UCSD-AML1 (cell line): ENCODE measurements at regions not wholly inside any gene's neighbourhood (a gene's known extent, or its start where the extent isn't known, plus 50 kb on each side); places are given as distances from the start of the nearest gene placed in this dataset.

Experiments used
- DNase-seq: peaks from one replicate; lab custom pipeline; 2025; ENCODE audit not compliant: unreplicated experiment; lab: John Stamatoyannopoulos, UW

DNA sequence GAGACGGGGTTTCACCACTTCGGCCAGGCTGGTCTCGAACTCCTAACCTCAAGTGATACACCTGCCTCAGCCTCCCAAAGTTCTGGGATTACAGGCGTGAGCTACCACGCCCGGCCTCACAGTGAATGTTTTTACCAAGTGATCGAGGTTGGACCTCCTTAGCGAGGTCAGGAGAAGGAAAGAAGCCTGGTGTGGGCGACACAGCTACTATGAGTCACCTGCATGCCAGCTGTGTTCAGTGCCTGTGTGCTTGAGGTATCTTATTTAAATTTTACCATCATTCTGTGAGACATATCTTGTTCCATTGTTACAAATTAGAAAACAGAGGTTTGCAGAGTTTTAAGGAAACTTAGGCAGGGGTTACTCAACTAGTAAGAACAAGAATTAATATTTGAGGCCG, 174.8 kb upstream of the DYNLRB2 start:
- DNase-seq = no peak

DNA sequence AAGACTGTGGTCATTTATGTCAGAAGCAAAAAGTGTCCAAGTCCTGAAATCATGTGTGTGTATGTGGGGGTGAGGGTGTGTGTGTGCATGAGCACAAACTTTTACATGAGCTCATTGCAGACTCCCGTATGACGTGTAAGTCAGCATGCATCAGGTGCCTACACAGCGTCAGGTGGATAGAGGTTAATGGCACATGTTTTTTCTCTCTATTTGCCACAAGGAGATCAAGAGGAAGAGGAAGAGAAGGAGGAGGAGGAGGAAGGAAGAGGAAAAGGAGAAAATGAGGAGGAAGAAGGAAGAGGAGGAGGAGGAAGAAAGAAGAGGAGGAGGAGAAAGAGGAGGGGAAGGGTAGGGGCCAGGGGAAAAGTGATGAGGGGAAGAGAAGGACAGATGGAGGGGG, 178.0 kb upstream of the DYNLRB2 start:
- DNase-seq = no peak

DNA sequence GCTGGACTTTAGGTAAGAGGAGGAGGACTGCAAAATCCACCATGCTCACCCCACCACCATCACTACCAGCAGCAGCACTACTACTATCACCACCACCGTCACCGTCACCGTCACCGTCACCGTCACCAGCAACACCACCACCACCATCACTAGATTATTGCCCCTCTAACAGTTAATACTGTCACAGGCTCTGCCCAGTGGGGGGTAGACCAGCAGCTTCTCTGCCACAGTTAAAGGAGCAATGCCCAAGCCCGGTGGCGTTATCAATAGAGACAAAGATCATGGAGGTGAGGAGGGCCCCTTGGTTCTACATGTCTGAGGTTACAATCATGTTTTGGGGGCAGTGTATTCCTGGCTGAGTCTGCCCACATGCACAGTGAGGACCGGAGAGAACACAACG, 184.4 kb upstream of the DYNLRB2 start:
- DNase-seq = no peak

DNA sequence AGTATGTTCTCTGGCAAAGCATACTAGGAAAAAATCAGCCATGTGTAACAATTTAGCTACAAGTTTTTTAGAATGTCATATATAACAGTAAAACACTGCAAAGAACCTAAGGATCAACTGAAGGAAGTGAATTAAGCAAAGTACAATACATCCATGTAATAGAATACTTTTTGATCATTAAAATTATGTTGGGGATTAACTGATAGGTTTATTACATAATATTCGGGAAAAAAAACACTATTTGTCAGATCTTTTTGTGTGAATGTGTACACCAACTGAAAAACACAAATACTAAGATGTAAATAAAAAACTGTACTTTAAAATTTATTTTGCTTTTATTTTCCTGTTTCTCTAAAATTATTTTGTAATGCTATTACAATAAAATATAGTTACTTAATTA, 185.5 kb upstream of the DYNLRB2 start:
- DNase-seq = no peak

DNA sequence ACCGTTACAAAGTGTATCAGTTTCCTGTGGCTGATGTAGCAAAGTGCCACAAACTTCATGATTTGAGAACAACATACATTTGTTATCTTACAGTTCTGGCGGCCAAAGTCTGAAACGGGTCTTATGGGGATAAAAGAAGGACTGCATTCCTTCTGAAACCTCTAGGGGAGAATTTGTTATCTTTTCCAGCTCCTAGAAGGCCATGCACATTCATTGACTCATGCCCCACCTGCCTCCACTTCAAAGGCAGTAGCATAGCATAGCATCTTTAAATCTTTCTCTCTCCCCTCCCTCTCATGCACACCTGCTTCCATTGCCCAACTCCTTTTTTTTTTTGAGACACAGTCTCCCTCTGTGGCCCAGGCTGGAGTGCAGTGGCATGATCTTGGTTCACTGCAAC, 190.7 kb upstream of the DYNLRB2 start:
- DNase-seq = no peak

DNA sequence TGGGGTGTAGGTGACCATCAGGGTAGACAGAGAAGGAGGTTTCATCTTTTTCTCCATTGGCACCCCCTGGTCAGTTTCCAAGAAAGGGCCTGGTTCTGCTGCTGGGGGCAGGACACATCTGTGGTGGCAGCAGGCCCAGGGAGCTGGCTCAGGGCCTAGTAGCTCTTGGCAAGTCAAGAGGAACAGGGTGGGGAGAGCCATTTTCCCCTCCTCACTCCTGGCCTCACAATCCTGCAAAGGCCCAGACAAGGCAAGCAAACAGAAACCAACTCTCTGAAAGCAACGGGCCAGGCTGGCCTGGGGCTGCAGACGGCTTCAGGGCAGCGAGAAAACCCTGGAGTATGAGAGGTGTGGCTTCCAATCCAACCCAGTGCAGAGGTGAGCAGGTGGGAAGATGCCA, 192.9 kb upstream of the DYNLRB2 start:
- DNase-seq = no peak

DNA sequence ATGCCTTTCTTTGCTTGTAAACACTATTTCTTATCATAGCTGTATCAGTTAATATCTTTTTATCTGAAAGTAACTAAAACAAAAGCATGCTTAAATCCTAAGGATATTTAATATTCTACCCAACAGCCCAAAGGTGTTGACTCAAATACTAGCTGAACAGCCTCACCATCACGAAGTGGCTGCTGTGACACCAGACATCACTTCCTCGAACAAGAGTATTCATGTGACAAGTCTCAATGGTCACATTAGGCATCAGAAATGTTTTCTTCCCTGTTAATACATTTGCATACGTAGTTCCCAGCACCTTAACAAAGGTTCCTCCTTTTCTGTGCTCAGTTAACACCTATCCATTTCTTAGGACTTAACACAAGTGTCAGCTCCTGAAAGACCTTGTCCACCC, 193.8 kb upstream of the DYNLRB2 start:
- DNase-seq = no peak

DNA sequence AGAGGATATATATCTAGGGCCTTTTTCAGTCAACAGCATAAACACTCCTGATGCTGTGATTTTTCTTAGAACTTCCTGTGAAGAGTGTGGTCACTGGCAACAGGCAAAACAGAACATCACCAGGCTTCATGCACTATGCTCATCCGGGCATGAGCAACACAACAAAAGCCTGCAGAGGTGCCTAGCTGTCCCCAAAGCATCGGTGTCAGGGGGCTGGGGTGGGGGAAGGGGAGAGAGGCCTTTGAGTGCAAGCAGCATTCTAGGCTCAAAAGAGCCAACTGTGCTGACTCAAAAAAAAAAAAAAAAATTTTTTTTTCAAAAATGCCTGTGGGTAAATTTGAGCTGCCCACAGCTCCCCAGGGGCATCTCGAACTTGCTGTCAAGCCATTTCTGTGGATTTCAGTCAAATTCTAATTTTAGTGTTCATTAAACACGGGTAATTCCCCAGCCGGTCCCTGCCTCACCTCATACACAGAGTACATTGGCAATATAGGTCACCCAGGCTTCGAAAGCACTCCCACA, 194.6 kb upstream of the DYNLRB2 start:
- DNase-seq = no peak

DNA sequence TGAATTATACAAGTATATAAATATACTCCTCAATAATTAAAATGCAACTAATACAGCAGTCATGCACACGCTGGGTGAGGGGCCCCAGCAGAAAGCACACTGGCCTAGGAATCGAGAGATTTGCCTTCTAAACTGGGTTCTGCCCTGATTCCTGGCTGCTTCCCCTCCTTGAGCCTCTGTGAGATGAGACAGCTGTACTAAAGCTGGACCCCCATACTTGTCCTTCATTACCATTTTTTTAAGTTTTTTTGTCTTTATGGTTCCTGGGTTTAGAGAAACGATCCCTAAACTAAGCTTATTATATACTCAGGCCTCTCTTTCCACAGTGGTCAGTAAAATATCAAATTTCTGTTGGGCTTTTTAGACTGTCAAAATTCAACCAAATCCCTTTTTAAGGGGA, 195.1 kb upstream of the DYNLRB2 start:
- DNase-seq = no peak

DNA sequence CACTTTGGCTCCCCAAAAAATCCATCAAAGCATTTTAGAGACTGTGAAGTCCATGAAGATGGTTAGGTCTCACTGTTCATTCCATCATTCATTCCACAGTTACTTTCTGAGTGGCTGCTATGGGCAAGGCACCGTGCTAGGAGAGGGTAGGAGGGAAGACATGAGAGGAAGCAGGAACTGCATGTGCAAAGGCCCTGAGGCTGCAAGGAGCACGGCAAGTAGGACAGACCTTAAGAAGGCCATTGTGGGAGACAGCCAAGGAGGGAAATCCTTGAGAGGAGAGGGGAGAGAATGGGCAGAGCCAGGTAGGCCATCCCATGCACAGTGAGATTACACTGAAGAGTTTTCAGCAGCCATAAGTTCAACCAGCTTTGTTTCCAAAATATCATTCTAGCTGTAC, 196.2 kb upstream of the DYNLRB2 start:
- no peak for DNase-seq

DNA sequence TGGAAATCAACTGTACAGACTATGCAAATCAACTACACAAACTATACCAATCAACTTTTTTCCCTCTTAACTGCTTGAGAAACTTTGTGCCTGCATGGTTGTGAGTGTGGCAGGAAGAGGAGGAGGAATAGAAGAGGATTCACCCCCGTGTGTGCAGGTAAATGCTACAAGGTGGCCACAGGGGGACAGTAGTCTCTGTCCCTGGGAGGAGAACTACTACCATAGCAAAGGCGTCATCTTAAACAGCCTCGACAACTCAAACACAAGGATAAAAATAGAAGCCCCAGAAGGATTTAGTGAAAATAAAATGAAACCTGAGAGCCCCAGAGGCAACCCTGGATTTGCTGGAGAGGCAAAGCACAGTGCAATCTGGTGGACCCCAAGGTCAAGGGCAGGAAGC, 199.5 kb upstream of the DYNLRB2 start:
- DNase-seq = no peak

DNA sequence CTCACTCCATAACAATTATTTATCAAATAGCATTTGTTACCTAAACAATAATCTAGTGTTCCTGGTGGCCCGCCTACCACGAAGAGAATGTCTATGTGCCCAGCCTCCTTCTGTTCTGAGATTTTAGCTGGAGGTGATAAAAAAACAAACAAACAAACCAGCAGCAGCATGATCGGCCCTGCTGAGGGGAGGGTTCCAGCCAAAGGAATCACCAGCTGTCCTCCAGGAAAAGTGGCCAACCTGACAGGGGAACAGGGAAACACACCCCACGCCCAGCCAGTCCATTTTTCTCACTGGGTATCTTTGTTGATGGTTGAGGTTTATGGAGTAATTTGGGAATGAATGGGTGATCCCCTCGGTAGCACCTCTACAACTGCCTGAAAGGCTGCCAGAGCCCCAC, 203.0 kb upstream of the DYNLRB2 start:
- no peak for DNase-seq

DNA sequence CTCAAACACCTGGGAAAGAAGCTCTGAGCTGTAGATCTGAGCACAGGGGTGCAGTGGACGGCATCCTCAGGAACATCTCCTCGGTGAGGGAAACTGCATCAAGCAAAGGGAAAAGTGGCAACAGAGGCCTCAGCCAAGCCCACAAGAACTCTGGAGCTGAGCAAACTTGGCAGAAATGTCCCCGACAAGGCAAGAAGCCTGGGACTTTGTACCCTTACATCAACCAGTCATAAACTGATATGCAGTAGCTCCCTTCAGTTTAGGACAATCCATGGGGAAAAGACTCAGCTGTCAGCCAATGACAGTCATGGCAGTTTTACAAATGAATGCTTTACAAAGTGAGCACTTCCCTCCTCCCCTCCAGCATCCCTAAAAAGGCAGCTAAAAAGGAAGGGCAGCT, 210.0 kb upstream of the DYNLRB2 start:
- no peak for DNase-seq

DNA sequence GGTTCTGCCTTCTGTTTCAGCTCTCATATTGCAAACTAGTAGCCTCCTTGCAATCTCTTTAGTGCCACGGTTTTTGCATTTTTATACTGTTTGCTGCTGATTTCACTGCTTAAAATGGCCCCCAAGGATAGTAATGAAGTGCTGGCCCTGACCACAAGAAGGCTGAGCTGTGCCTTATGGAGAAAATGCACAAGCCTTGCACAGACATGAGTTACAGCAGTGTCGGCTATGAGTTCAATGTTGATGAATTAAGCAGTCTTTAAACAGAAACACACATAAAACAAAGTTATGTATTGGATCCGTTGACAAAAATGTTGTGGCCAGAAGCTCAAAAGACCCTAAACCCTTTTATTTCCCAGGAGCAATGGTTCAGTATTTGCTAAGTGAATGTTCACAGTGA, 210.6 kb upstream of the DYNLRB2 start:
- no peak for DNase-seq

DNA sequence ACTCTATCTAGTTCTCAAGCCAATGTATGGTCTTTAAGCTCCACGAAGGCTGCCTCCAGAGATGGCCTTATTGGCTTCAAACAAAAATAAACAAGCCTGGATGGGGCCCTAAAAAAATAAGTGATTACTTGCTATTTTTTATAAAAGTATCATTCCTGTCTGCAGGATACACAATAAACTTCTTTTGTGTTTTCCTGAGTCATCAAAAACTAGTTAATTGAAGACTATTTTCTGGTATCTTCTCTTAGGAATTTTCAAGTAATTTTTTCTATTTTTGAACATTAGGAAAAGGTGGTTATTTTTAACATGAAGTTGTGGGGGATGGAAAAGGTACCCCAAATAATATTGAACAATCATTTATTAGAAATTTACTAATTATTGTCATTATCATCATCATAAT, 213.1 kb upstream of the DYNLRB2 start:
- no peak for DNase-seq

DNA sequence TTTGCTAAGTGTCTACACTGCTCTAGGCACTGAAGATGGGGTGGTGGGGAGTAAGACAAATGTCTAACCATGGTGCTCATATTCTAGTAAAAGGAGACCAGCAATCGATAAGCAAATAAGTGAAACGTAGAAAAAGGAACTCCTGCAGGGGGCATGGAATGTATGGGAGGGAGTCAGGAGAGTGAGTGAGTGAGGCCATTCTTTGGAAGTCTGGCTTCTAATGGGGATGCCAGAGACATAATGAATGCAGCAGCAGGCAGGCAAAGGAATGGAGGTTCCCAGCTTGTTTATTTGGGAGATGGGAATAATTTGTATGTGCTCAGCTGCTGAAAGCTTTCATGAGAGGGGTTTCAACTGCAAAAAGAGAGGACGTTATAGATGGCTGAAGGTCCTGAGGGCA, 216.4 kb upstream of the DYNLRB2 start:
- no peak for DNase-seq

DNA sequence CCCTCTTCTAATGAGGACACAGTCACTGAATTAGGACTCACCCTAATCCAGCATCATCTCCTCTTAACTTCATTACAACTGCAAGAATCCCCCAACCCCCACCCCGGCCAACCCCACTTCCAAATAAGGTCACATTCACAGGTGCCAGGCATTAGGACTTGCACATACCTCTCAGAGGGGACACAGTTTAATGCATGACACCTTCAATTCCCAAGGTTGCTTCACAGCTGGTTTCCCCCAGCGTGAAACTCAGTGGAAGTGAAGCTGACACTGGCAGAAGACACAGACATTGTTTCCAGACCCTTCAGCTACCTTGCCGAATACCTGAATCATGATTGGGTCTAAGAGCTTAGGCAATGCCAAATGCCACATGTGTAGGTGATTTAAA, 217.0 kb upstream of the DYNLRB2 start:
- no peak for DNase-seq

DNA sequence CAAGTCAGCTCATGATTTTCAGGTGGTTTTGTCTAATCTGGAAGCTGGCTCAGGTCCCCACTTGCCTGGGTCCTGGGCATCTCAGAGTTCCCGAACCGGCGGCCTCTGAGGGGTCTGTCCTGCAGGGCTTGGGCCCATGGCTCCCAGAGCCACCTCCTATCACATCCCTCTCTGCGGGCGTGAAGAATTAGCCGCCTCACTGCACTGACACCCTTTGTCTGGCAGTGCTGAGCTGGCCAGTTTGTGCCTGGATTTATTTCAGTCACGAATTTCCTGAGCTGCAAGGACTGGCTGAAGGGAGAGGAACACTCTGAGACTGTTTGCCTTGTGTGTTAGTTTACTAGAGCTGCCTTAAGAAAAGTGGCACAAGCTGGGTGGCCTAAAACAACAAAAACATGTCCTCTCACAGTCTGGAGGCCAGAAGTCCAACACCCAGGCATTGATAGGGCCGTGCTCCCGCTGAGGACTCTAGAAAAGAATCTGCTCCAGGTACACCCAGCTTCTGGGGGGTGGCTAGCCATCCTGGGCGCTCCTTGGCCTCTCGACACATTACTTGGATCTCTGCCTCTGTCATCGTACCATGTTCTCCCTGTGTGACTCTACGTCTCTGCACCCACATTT, 217.5 kb upstream of the DYNLRB2 start:
- DNase-seq = no peak

DNA sequence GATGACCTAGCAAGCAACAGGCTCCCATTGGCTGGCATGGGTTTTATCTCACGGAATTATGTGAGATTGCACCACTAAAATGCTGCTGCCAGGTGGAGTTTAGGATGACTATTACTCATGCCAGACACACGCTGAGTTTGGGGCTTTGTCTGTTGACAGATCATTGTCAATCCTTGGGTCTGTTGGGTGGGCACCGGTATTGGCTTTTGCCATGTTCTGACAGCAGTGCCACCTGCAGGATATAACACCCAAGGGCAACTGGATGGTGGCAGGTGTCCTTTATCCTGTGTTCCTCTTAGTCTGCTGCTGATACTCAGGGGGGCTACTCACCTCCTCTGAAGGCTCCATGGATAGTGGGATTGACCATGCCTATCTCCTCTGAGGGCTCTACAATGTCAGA, 221.6 kb upstream of the DYNLRB2 start:
- no peak for DNase-seq

DNA sequence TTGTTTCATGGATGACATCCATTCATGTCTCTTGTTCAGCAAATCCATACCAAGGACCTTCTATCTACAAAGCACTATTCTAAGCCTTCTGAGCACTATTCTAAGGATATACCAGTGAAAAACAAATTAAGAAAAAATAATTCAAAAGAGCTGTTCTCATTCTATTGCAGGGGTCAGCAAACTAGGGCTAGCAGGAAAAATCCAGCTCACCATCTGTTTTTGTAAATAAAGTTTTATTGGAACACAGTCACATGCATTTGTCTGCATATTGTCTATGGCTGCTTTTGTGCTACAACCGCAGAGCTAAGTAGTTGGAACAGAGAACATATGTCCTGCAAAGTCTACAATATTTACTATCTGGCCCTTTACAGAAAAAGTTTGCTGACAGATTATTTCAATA, 222.7 kb upstream of the DYNLRB2 start:
- no peak for DNase-seq

DNA sequence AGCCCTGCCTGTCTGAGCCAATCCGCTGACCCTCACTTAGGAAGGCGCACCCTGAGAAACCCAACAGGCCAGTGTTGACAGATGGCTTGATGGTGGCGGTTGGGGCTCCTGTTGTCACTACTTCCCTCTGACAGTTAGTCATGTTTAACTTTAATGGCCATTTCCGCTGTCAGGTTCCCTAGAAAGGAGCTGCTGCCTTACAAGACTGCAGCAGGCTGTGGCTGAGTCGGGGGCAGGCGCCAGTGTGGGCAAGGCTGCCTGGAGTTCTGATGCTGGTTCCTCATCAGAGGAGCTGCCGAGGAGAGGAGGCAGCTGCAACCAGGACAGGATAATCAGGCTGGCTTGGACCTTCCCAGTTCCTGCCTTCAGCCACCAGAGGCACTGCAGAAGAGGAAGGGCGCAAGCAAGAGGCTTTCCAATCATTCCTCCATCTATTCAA, 223.2 kb upstream of the DYNLRB2 start:
- DNase-seq = no peak

DNA sequence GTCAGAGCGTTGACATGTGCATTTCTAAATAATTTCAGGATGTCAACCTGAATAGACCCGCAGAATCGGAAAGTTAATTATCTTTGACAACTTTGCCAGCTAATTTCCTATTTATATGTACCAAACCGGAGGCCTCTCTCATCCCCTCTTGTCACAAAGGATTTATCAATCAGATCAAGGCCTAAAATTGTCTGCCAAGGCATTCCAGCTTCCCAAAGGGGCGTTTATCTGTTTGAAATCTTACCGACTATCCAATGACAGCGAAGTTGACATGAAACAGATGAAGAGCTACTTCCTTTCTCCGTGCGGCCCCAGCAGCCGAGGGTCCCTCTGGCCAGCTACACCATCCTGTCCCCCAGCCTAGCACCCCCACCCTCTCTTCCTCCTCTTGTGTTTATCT, 223.7 kb upstream of the DYNLRB2 start:
- no peak for DNase-seq

DNA sequence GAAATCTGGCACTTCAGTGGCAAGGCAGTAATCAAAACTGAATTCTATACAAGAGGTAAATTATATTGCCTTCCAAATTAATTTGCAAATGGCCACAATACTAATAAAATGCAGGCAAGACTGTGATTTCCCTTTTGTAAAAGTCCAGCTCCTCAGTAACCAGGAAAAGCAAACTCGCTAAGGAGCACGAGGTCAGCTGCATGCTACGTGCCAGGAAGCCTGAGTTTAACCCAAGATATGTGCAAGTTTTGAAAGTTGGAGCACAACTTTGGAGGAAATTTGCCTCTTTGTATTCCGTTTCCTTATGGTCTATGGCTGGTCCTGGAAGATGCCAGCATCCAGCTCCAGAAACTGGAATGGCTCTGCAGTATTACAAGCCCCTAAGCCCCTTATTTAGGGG, 226.8 kb upstream of the DYNLRB2 start:
- no peak for DNase-seq

DNA sequence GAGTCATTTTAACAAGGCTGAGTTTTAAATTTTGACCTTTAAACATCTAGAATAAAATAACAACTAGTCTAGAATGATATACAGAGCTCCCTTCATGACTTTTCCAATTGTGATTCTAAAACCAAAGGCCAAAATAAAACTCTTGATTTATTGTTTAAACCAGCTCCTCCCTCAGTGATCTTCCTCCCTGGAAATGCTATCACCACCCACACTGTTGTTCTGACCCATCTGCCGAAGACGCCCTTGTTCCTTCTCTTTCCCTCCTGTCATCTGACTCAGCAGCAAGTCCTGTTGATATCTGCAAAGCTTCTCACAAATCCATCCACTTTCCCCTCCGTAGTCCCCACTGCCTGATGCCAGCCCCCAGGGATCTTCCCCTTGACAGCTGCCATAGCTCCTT, 231.6 kb upstream of the DYNLRB2 start:
- no peak for DNase-seq
